Keratinocyte (primary cell): ENCODE measurements at regions not wholly inside any gene's neighbourhood (a gene's known extent, or its start where the extent isn't known, plus 50 kb on each side); places are given as distances from the start of the nearest gene placed in this dataset.

Experiments used
- DNase-seq: peaks from one replicate; pipeline ENCODE4 v3.0.0-alpha.2; 2011; ENCODE audit warnings: low read depth, missing footprints, low spot score
- FAIRE-seq: peaks from 2 replicates; lab custom pipeline; 2011; peaks lifted over from hg19 to GRCh38; lab: Jason Lieb, UNC
- H2AFZ ChIP-seq: 2 replicates; pipeline ENCODE4 v1.6.0; 2012; ENCODE audit warnings: low read length, control low read depth, inconsistent platforms; ENCODE audit not compliant: control insufficient read depth
- H3K27ac ChIP-seq: 2 replicates; pipeline ENCODE4 v1.5.1; 2011; ENCODE audit warnings: low read length; ENCODE audit not compliant: control insufficient read depth, insufficient read depth
- H3K27me3 ChIP-seq: 3 replicates; pipeline ENCODE4 v1.6.0; 2011; ENCODE audit warnings: low read length; ENCODE audit not compliant: control insufficient read depth, insufficient read depth; ENCODE audit errors: extremely low read depth
- H3K36me3 ChIP-seq, 2 experiments: 2 replicates in 1 of 2; 3 replicates in 1 of 2; pipeline ENCODE4 v1.5.1; 2011; ENCODE audit warnings: low read length in 2 of 2, mild to moderate bottlenecking in 1 of 2; ENCODE audit not compliant: control insufficient read depth in 2 of 2, insufficient read depth in 2 of 2; ENCODE audit errors: extremely low read depth in 1 of 2
- H3K4me1 ChIP-seq: 3 replicates; pipeline ENCODE4 v1.5.1; 2011; ENCODE audit warnings: low read length; ENCODE audit not compliant: control insufficient read depth, insufficient read depth; ENCODE audit errors: extremely low read depth
- H3K4me2 ChIP-seq: 3 replicates; pipeline ENCODE4 v1.6.0; 2011; ENCODE audit warnings: low read depth, low read length; ENCODE audit not compliant: control insufficient read depth, insufficient read depth; ENCODE audit errors: extremely low read depth
- H3K4me3 ChIP-seq, 3 experiments: fragments of 200-600 bp in 1 of 3; sonication (generic) in 1 of 3; 2 replicates in 2 of 3; 3 replicates in 1 of 3; pipeline ENCODE4 v1.5.1; 2011 to 2016; ENCODE audit warnings: low read length in 3 of 3, mild to moderate bottlenecking in 3 of 3, control low read depth in 2 of 3, inconsistent platforms in 1 of 3, low read depth in 1 of 3, mixed read lengths in 1 of 3, mixed run types in 1 of 3, moderate library complexity in 1 of 3; ENCODE audit not compliant: control insufficient read depth in 2 of 3, insufficient read depth in 2 of 3; ENCODE audit errors: extremely low read depth in 1 of 3
- H3K79me2 ChIP-seq: 2 replicates; pipeline ENCODE4 v1.6.0; 2012; ENCODE audit warnings: low read length; ENCODE audit not compliant: control insufficient read depth, insufficient read depth
- H3K9ac ChIP-seq: 3 replicates; pipeline ENCODE4 v1.6.0; 2011; ENCODE audit warnings: low read length; ENCODE audit not compliant: control insufficient read depth, insufficient read depth; ENCODE audit errors: extremely low read depth
- H3K9me1 ChIP-seq: 3 replicates; pipeline ENCODE4 v1.6.0; 2011; ENCODE audit warnings: low read length; ENCODE audit not compliant: control insufficient read depth, insufficient read depth; ENCODE audit errors: extremely low read depth
- H3K9me3 ChIP-seq: 2 replicates; pipeline ENCODE4 v1.5.1; 2012; ENCODE audit warnings: low read depth, low read length; ENCODE audit not compliant: control insufficient read depth
- H4K20me1 ChIP-seq: 3 replicates; pipeline ENCODE4 v1.6.0; 2011; ENCODE audit warnings: low read length; ENCODE audit not compliant: control insufficient read depth, insufficient read depth; ENCODE audit errors: extremely low read depth
- EZH2 ChIP-seq: IDR thresholded peaks from one replicate; pipeline ENCODE4 v1.6.1; 2012; ENCODE audit warnings: inconsistent platforms, mild to moderate bottlenecking, low read length, moderate library complexity
- dilution Hi-C: fragments of 300-500 bp; cut with MboI; formaldehyde crosslinking; loops from one replicate; pipeline ENCODE4 v1.7.0; 2020; ENCODE audit warnings: low sequenced_read_pairs; ENCODE audit not compliant: extremely low pct_ligation_motif_present
- TF ChIP-seq, protein P1 (sequence below), 3 experiments: IDR thresholded peaks in 1 of 3; conservative IDR thresholded peaks in 1 of 3; optimal IDR thresholded peaks in 1 of 3; 2 replicates in 2 of 3; 3 replicates in 1 of 3; pipeline versions ENCODE3 to v1.5.1; 2011; ENCODE audit warnings: low read length in 3 of 3, mild to moderate bottlenecking in 3 of 3, moderate library complexity in 2 of 3, control low read depth in 1 of 3, inconsistent platforms in 1 of 3; ENCODE audit not compliant: insufficient read depth in 2 of 3; ENCODE audit errors: extremely low read depth in 1 of 3

DNA sequence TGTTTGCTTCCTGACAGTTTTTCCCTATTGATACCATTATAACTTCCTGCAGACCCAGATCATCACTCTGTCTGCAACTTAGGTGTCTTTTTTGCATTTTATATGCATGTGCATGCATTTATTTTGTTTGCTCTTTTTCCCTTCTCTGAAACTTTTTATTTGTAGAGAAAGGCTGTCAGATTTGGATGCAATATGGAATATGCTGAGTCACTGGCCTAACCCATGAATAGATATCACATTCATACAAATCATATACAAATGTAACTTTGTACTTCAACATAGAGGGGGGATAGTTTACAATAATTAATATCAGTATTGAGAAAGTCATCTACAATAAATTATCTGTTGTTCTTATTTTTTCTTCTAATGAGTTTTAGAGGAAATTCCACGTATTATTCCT lies 1465.0 kb downstream of the EFNB2 start:
- no peak overlapping the region for H3K27ac ChIP-seq
- dilution Hi-C loops = no loop called here

DNA sequence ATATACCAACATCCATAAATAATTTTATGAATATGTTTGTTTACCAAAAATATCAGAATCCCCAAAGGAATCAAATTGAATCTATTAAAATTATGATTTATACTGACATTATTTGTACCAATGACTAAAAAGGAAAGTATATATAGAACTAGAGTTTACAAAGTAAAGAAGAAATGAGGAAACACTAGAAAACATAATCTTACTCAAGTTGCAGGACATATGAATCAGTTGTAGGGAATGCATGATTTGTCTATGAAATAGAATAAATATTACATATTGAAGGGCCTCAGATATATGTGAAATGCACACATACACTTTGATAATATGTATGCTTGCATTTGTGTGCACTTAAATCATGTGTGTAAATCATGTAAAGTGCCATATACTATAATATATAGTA lies 1466.4 kb downstream of the EFNB2 start:
- Histone ChIP-seq H3K4me3 (no peak overlapping the region), H4K20me1 (no peaks in the 10 kb centered on the region), H3K27ac (no peak overlapping the region), H3K9me3 (no peaks in the 10 kb centered on the region), H3K36me3 (no peaks in the 10 kb centered on the region), H2AFZ (no peak overlapping the region), H3K4me2 (no peak overlapping the region), H3K9ac (no peak overlapping the region), H3K27me3 (no peaks in the 10 kb centered on the region), H3K4me1 (no peaks in the 10 kb centered on the region), H3K79me2 (no peaks in the 10 kb centered on the region), H3K9me1 (no peaks in the 10 kb centered on the region)
- dilution Hi-C loops = no loop called here
- FAIRE-seq (no peak), DNase-seq (no peak)
- no peak for TF ChIP-seq EZH2
- TF ChIP-seq, protein P1, sequence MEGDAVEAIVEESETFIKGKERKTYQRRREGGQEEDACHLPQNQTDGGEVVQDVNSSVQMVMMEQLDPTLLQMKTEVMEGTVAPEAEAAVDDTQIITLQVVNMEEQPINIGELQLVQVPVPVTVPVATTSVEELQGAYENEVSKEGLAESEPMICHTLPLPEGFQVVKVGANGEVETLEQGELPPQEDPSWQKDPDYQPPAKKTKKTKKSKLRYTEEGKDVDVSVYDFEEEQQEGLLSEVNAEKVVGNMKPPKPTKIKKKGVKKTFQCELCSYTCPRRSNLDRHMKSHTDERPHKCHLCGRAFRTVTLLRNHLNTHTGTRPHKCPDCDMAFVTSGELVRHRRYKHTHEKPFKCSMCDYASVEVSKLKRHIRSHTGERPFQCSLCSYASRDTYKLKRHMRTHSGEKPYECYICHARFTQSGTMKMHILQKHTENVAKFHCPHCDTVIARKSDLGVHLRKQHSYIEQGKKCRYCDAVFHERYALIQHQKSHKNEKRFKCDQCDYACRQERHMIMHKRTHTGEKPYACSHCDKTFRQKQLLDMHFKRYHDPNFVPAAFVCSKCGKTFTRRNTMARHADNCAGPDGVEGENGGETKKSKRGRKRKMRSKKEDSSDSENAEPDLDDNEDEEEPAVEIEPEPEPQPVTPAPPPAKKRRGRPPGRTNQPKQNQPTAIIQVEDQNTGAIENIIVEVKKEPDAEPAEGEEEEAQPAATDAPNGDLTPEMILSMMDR (optimal IDR thresholded peaks at IDR 0.05 in 1 of 3, IDR thresholded peaks at IDR 0.05 in 1 of 3, conservative IDR thresholded peaks at IDR 0.05 in 1 of 3; ENCODE audit: extremely low read depth in 1 of 3, insufficient read depth in 2 of 3, low read length in 3 of 3) = no peak

More for the DNA sequence above, 1465.0 kb downstream of the EFNB2 start:
- no peaks in the 10 kb centered on the region for H3K79me2 ChIP-seq
- H3K36me3 ChIP-seq = no peaks in the 10 kb centered on the region
- H3K27me3 ChIP-seq = no peaks in the 10 kb centered on the region
- H3K4me2 ChIP-seq = no peak overlapping the region
- no peaks in the 10 kb centered on the region for H3K9me3 ChIP-seq
- no peak overlapping the region for H2AFZ ChIP-seq
- no peak overlapping the region for H3K4me3 ChIP-seq
- DNase-seq (no peak), FAIRE-seq (no peak)
- TF ChIP-seq, protein P1 (optimal IDR thresholded peaks at IDR 0.05 in 1 of 3, IDR thresholded peaks at IDR 0.05 in 1 of 3, conservative IDR thresholded peaks at IDR 0.05 in 1 of 3; ENCODE audit: extremely low read depth in 1 of 3, insufficient read depth in 2 of 3, low read length in 3 of 3) = no peak
- TF ChIP-seq EZH2 = no peak
- H4K20me1 ChIP-seq = no peaks in the 10 kb centered on the region
- H3K9ac ChIP-seq = no peak overlapping the region
- no peaks in the 10 kb centered on the region for H3K9me1 ChIP-seq
- H3K4me1 ChIP-seq = no peaks in the 10 kb centered on the region
